Loucy (cell line): ENCODE measurements at regions not wholly inside any gene's neighbourhood (a gene's known extent, or its start where the extent isn't known, plus 50 kb on each side); places are given as distances from the start of the nearest gene placed in this dataset.

Experiments
- H2AFZ ChIP-seq: fragments of 200-600 bp; sonication (generic); 2 replicates; pipeline ENCODE4 v1.6.0; 2016; ENCODE audit warnings: antibody characterized with exemption, mild to moderate bottlenecking, low read length, moderate library complexity
- H3F3A ChIP-seq: fragments of 200-600 bp; 2 replicates; pipeline ENCODE4 v1.6.0; 2016; ENCODE audit warnings: antibody characterized with exemption, low read depth, mild to moderate bottlenecking
- H3K27me3 ChIP-seq: fragments of 200-600 bp; sonication (generic); 2 replicates; pipeline ENCODE4 v1.6.1; 2014; ENCODE audit warnings: low read length, mild to moderate bottlenecking; ENCODE audit not compliant: insufficient read depth, poor library complexity, severe bottlenecking
- H3K36me3 ChIP-seq: fragments of 200-600 bp; sonication (generic); 2 replicates; pipeline ENCODE4 v1.6.1; 2016; ENCODE audit warnings: low read length; ENCODE audit not compliant: insufficient read depth
- H3K4me1 ChIP-seq: fragments of 200-600 bp; sonication (generic); 2 replicates; pipeline ENCODE4 v1.5.1; 2014; ENCODE audit warnings: low read length, mild to moderate bottlenecking; ENCODE audit not compliant: insufficient read depth, poor library complexity, severe bottlenecking
- H3K4me2 ChIP-seq: fragments of 200-600 bp; sonication (generic); 2 replicates; pipeline ENCODE4 v1.6.0; 2014; ENCODE audit warnings: antibody characterized with exemption, low read length, low read depth, mild to moderate bottlenecking; ENCODE audit not compliant: poor library complexity, severe bottlenecking
- H3K4me3 ChIP-seq: fragments of 200-600 bp; sonication (generic); 2 replicates; pipeline ENCODE4 v1.5.1; 2014; ENCODE audit warnings: low read length, mild to moderate bottlenecking, mixed read lengths; ENCODE audit not compliant: poor library complexity, severe bottlenecking
- H3K79me2 ChIP-seq: fragments of 200-600 bp; sonication (generic); 2 replicates; pipeline ENCODE4 v1.6.1; 2014; ENCODE audit warnings: low read length; ENCODE audit not compliant: insufficient read depth
- H3K9ac ChIP-seq: fragments of 200-600 bp; sonication (generic); 2 replicates; pipeline ENCODE4 v1.6.0; 2014; ENCODE audit warnings: mild to moderate bottlenecking, low read depth, low read length, moderate library complexity; ENCODE audit not compliant: poor library complexity, severe bottlenecking
- H3K9me2 ChIP-seq: fragments of 200-600 bp; sonication (generic); replicated peaks from 2 replicates; pipeline ENCODE4 v1.6.1; 2016; ENCODE audit warnings: low read depth, low read length, mixed read lengths
- H3K9me3 ChIP-seq: fragments of 200-600 bp; sonication (generic); 2 replicates; pipeline ENCODE4 v1.6.1; 2014; ENCODE audit warnings: mild to moderate bottlenecking, antibody characterized with exemption, low read length, low read depth; ENCODE audit not compliant: insufficient read depth
- H4K20me1 ChIP-seq: fragments of 200-600 bp; sonication (generic); 2 replicates; pipeline ENCODE4 v1.6.0; 2014; ENCODE audit warnings: antibody characterized with exemption, low read length, mild to moderate bottlenecking; ENCODE audit not compliant: insufficient read depth, poor library complexity, severe bottlenecking
- EZH2phosphoT487 ChIP-seq: fragments of 200-600 bp; IDR thresholded peaks from 2 replicates; pipeline ENCODE4 v1.6.1; 2018; ENCODE audit warnings: antibody characterized with exemption, mild to moderate bottlenecking, moderate library complexity, borderline replicate concordance
- TF ChIP-seq, protein P1 (sequence below): fragments of 200-600 bp; sonication (generic); conservative IDR thresholded peaks from 2 replicates; pipeline ENCODE4 v1.5.1; 2014; ENCODE audit warnings: mild to moderate bottlenecking, antibody characterized with exemption, low read length

- Histone ChIP-seq H3F3A (no peaks in the 10 kb centered on the region), H4K20me1 (no peaks in the 10 kb centered on the region), H3K4me1 (no peaks in the 10 kb centered on the region), H3K9me2 (no peaks in the 10 kb centered on the region), H3K9me3 (no peaks in the 10 kb centered on the region), H3K36me3 (no peaks in the 10 kb centered on the region), H3K79me2 (no peaks in the 10 kb centered on the region), H3K27me3 (no peaks in the 10 kb centered on the region), H3K4me2 (no peak overlapping the region), H2AFZ (no peak overlapping the region), H3K4me3 (no peak overlapping the region), H3K9ac (no peak overlapping the region)
- TF ChIP-seq, protein P1, sequence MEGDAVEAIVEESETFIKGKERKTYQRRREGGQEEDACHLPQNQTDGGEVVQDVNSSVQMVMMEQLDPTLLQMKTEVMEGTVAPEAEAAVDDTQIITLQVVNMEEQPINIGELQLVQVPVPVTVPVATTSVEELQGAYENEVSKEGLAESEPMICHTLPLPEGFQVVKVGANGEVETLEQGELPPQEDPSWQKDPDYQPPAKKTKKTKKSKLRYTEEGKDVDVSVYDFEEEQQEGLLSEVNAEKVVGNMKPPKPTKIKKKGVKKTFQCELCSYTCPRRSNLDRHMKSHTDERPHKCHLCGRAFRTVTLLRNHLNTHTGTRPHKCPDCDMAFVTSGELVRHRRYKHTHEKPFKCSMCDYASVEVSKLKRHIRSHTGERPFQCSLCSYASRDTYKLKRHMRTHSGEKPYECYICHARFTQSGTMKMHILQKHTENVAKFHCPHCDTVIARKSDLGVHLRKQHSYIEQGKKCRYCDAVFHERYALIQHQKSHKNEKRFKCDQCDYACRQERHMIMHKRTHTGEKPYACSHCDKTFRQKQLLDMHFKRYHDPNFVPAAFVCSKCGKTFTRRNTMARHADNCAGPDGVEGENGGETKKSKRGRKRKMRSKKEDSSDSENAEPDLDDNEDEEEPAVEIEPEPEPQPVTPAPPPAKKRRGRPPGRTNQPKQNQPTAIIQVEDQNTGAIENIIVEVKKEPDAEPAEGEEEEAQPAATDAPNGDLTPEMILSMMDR = no peak
- TF ChIP-seq EZH2phosphoT487 = no peak
These were observed 153.6 kb upstream of the CTTNBP2 start for GRCh38 chr7:118026791-118027190.

GRCh38 chr7:118028226-118028625 is 155.0 kb upstream of the CTTNBP2 start:
- Histone ChIP-seq H3K27me3 (no peaks in the 10 kb centered on the region), H3F3A (no peaks in the 10 kb centered on the region), H3K9ac (no peak overlapping the region), H4K20me1 (no peaks in the 10 kb centered on the region), H3K36me3 (no peaks in the 10 kb centered on the region), H2AFZ (no peak overlapping the region), H3K79me2 (no peaks in the 10 kb centered on the region), H3K4me2 (no peak overlapping the region), H3K4me1 (no peaks in the 10 kb centered on the region), H3K4me3 (no peak overlapping the region), H3K9me2 (no peaks in the 10 kb centered on the region), H3K9me3 (no peaks in the 10 kb centered on the region)
- TF ChIP-seq EZH2phosphoT487 = no peak
- TF ChIP-seq, protein P1 = no peak

GRCh38 chr7:118029826-118030422 is 154.0 kb upstream of the LSM8 start:
- H3K9me2 ChIP-seq = no peaks in the 10 kb centered on the region
- no peak overlapping the region for H3K9ac ChIP-seq
- no peaks in the 10 kb centered on the region for H3F3A ChIP-seq
- H3K4me2 ChIP-seq = no peak overlapping the region
- H3K9me3 ChIP-seq = no peaks in the 10 kb centered on the region
- TF ChIP-seq, protein P1 = no peak
- H3K4me1 ChIP-seq = no peaks in the 10 kb centered on the region
- no peaks in the 10 kb centered on the region for H3K79me2 ChIP-seq
- no peaks in the 10 kb centered on the region for H3K36me3 ChIP-seq
- no peak overlapping the region for H3K4me3 ChIP-seq
- no peak overlapping the region for H2AFZ ChIP-seq
- no peaks in the 10 kb centered on the region for H3K27me3 ChIP-seq
- no peaks in the 10 kb centered on the region for H4K20me1 ChIP-seq
